CD14-positive monocyte (primary cell): ENCODE measurements at regions not wholly inside any gene's neighbourhood (a gene's known extent, or its start where the extent isn't known, plus 50 kb on each side); places are given as distances from the start of the nearest gene placed in this dataset.

Experiments used
- DNase-seq, 3 donors: peaks; one replicate each; pipeline ENCODE4 v3.0.0-alpha.2; 2011 to 2022
- H2AFZ ChIP-seq: 2 replicates; pipeline ENCODE4 v1.6.0; 2012; ENCODE audit warnings: mild to moderate bottlenecking, low read depth, low read length, inconsistent platforms; ENCODE audit not compliant: insufficient read depth, poor library complexity, severe bottlenecking
- H3K27ac ChIP-seq, 2 donors: 1 replicate in 1 of 2; 2 replicates in 1 of 2; pipeline ENCODE4 v1.5.1; 2012 to 2013; ENCODE audit warnings: low read length in 2 of 2, control low read depth in 1 of 2, inconsistent platforms in 1 of 2, low read depth in 1 of 2, mild to moderate bottlenecking in 1 of 2
- H3K27me3 ChIP-seq, 2 donors: one replicate each; pipeline versions ENCODE4 v1.6.0 to v1.6.1; 2011 to 2013; ENCODE audit warnings: low read length in 2 of 2; ENCODE audit not compliant: control insufficient read depth in 2 of 2, insufficient read depth in 2 of 2
- H3K36me3 ChIP-seq, 2 donors: replicated peaks in 1 of 2; 1 replicate in 1 of 2; 2 replicates in 1 of 2; pipeline versions ENCODE4 v1.5.1 to v1.6.1; 2012 to 2013; ENCODE audit warnings: low read length in 2 of 2, control low read depth in 1 of 2, inconsistent platforms in 1 of 2, mild to moderate bottlenecking in 1 of 2; ENCODE audit not compliant: insufficient read depth in 2 of 2, control insufficient read depth in 1 of 2
- H3K4me1 ChIP-seq, 2 donors: 1 replicate in 1 of 2; 2 replicates in 1 of 2; pipeline versions ENCODE4 v1.5.1 to v1.6.1; 2012 to 2013; ENCODE audit warnings: low read length in 2 of 2, control low read depth in 1 of 2, inconsistent platforms in 1 of 2, mild to moderate bottlenecking in 1 of 2, moderate library complexity in 1 of 2; ENCODE audit not compliant: insufficient read depth in 2 of 2, control insufficient read depth in 1 of 2
- H3K4me2 ChIP-seq: replicated peaks from 2 replicates; pipeline ENCODE3; 2012; ENCODE audit warnings: low read length, moderate library complexity, mild to moderate bottlenecking; ENCODE audit not compliant: poor library complexity, severe bottlenecking; ENCODE audit errors: extremely low read depth
- H3K4me3 ChIP-seq, 3 experiments: fragments of 200-600 bp in 1 of 3; sonication (generic) in 1 of 3; replicated peaks in 1 of 3; 1 replicate in 2 of 3; 2 replicates in 1 of 3; pipeline ENCODE4 v1.5.1; 2011 to 2013; ENCODE audit warnings: low read length in 3 of 3, mild to moderate bottlenecking in 3 of 3, control low read depth in 2 of 3, low read depth in 2 of 3, inconsistent platforms in 1 of 3, moderate library complexity in 1 of 3
- H3K79me2 ChIP-seq: 2 replicates; pipeline ENCODE4 v1.6.0; 2012; ENCODE audit warnings: mild to moderate bottlenecking, control low read depth, inconsistent platforms, low read length, moderate library complexity; ENCODE audit not compliant: insufficient read depth
- H3K9ac ChIP-seq: 2 replicates; pipeline ENCODE4 v1.6.0; 2017; ENCODE audit warnings: low read length, mild to moderate bottlenecking; ENCODE audit not compliant: insufficient read depth, poor library complexity, severe bottlenecking
- H3K9me3 ChIP-seq, 2 donors: replicated peaks in 1 of 2; 1 replicate in 1 of 2; 2 replicates in 1 of 2; pipeline versions ENCODE4 v1.5.1 to v1.6.1; 2012 to 2013; ENCODE audit warnings: low read length in 2 of 2, control low read depth in 1 of 2; ENCODE audit not compliant: control insufficient read depth in 1 of 2, insufficient read depth in 1 of 2
- H4K20me1 ChIP-seq: 2 replicates; pipeline ENCODE4 v1.6.0; 2012; ENCODE audit warnings: mild to moderate bottlenecking, low read length, control low read depth, moderate library complexity; ENCODE audit not compliant: insufficient read depth
- H3K27ac Mint-ChIP-seq, 7 donors: one replicate each; pipeline ENCODE4 v1.8.0; 2020; ENCODE audit warnings: mild to moderate bottlenecking in 7 of 7, mixed read lengths in 7 of 7, moderate library complexity in 6 of 7, inconsistent platforms in 2 of 7
- H3K27me3 Mint-ChIP-seq, 3 donors: one replicate each; pipeline ENCODE4 v1.8.0; 2021 to 2022; ENCODE audit warnings: low read depth in 3 of 3, mild to moderate bottlenecking in 3 of 3, mixed read lengths in 3 of 3, moderate library complexity in 3 of 3, inconsistent platforms in 1 of 3
- H3K36me3 Mint-ChIP-seq, 2 donors: one replicate each; pipeline ENCODE4 v1.8.0; 2020; ENCODE audit warnings: mixed read lengths in 2 of 2, inconsistent platforms in 1 of 2, mild to moderate bottlenecking in 1 of 2
- H3K4me1 Mint-ChIP-seq: one replicate; pipeline ENCODE4 v1.8.0; 2020; ENCODE audit warnings: mild to moderate bottlenecking, mixed read lengths
- H3K4me3 Mint-ChIP-seq, 2 donors: one replicate each; pipeline ENCODE4 v1.8.0; 2020; ENCODE audit warnings: mild to moderate bottlenecking in 2 of 2, mixed read lengths in 2 of 2, moderate library complexity in 1 of 2
- H3K9me3 Mint-ChIP-seq, 7 donors: one replicate each; pipeline ENCODE4 v1.8.0; 2020 to 2022; ENCODE audit warnings: mixed read lengths in 7 of 7, mild to moderate bottlenecking in 6 of 7, moderate library complexity in 6 of 7, inconsistent platforms in 2 of 7
- CTCF ChIP-seq: fragments of 200-600 bp; IDR thresholded peaks from one replicate; pipeline ENCODE4 v1.8.0; 2022; ENCODE audit warnings: antibody characterized with exemption, mild to moderate bottlenecking
- WGBS: methylation state at CpG from one replicate; pipeline ENCODE4 v1.1.5; 2013; ENCODE audit warnings: missing lambda C conversion rate; ENCODE audit not compliant: insufficient coverage; 5-methylcytosine and 5-hydroxymethylcytosine counted together
- intact Hi-C, 2 donors: fragments of 100-400 bp; cut with micrococcal nuclease; formaldehyde crosslinking; loops; one replicate each; pipeline versions ENCODE4 v1.15.0 to v1.15.1; 2023

DNA sequence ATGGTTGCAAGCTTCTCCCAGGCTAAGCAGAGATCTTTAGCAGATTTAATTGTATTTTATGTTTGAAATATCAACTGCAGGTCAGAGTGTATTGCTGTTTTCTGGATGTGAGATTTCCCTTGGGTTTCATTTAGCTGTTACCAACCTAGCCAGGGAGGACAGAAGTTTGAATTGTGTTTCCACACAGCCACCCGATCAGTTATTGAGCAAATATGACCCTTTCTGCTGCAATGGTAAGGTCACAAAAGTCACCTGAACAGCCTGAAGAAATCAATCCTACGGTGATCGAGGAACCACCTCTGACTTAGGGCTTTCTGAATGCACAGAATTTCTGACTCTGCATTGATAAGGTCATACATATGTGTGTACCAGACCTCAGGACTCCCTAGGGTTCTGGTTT lies 419.9 kb downstream of the MAN2A1 start:
- H3K9ac ChIP-seq: no peak overlapping the region
- no peaks in the 10 kb centered on the region for H3K4me1 Mint-ChIP-seq
- peaks cover 0 to 3% of the 10 kb centered on the region in 2 donors for H3K27me3 ChIP-seq
- no peak for DNase-seq
- no peak for TF ChIP-seq CTCF
- no peaks in the 10 kb centered on the region for H3K79me2 ChIP-seq
- H4K20me1 ChIP-seq: no peaks in the 10 kb centered on the region
- H3K4me2 ChIP-seq: no peak overlapping the region
- no peaks in the 10 kb centered on the region for H3K9me3 ChIP-seq
- peaks cover 2 to 13% (median 5%) of the 10 kb centered on the region in 3 donors for H3K27me3 Mint-ChIP-seq
- no peak overlapping the region for H3K4me3 Mint-ChIP-seq
- peaks cover 0 to 2% (median 0%) of the 10 kb centered on the region in 7 donors for H3K9me3 Mint-ChIP-seq
- H3K4me1 ChIP-seq: no peaks in the 10 kb centered on the region
- no peak overlapping the region for H3K27ac Mint-ChIP-seq
- H2AFZ ChIP-seq: no peak overlapping the region
- no peak overlapping the region for H3K27ac ChIP-seq
- H3K36me3 ChIP-seq: no peaks in the 10 kb centered on the region
- no peaks in the 10 kb centered on the region for H3K36me3 Mint-ChIP-seq
- no peak overlapping the region for H3K4me3 ChIP-seq
- 94% methylated on average over 3 of the region's 3 CpGs for WGBS
- intact Hi-C loops: no loop called here

DNA sequence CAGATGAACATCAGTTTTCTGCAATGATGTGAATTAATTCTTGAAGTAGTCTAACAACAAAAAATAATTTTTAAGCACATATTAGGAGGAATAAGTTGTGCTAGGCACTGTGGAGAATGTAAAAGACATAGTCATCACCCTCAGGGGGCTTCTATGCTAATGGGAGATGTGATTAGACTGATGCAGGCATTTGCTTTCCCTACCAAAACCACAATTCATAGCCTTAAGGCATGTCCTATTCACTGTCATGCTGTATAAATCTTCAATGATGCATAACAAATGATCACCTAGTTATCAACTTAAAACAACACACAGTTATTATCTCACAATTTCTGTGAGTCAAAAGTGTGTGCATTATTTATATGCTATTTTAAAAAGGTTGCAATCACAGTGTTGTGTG lies 422.6 kb downstream of the MAN2A1 start:
- no peaks in the 10 kb centered on the region for H3K27me3 ChIP-seq
- no peaks in the 10 kb centered on the region for H3K79me2 ChIP-seq
- peaks cover 0 to 4% (median 2%) of the 10 kb centered on the region in 3 donors for H3K27me3 Mint-ChIP-seq
- H3K9ac ChIP-seq: no peak overlapping the region
- no peak overlapping the region for H3K4me3 ChIP-seq
- H2AFZ ChIP-seq: no peak overlapping the region
- H3K4me1 ChIP-seq: no peaks in the 10 kb centered on the region
- H3K27ac ChIP-seq: no peak overlapping the region
- H4K20me1 ChIP-seq: no peaks in the 10 kb centered on the region
- intact Hi-C loops: no loop called here
- no peak overlapping the region for H3K4me2 ChIP-seq
- H3K4me1 Mint-ChIP-seq: no peaks in the 10 kb centered on the region
- H3K27ac Mint-ChIP-seq: no peak overlapping the region
- H3K4me3 Mint-ChIP-seq: no peak overlapping the region
- no peaks in the 10 kb centered on the region for H3K9me3 ChIP-seq
- TF ChIP-seq CTCF: no peak
- no peaks in the 10 kb centered on the region for H3K36me3 ChIP-seq
- H3K36me3 Mint-ChIP-seq: no peaks in the 10 kb centered on the region
- no peak for DNase-seq
- H3K9me3 Mint-ChIP-seq: peaks cover 0 to 2% (median 0%) of the 10 kb centered on the region in 7 donors
